PC-9 (cell line): ENCODE measurements at regions not wholly inside any gene's neighbourhood (a gene's known extent, or its start where the extent isn't known, plus 50 kb on each side); places are given as distances from the start of the nearest gene placed in this dataset.

Experiments used
- BruUV-seq: library from RNA; stranded (reverse); fragments of 400-500 nt; replicated peaks from 2 replicates; lab custom pipeline; 2021; lab: Mats Ljungman, UMichigan
- CTCF ChIA-PET: fragments of 300-600 bp; sonication (Branson Sonifier 250); formaldehyde crosslinking; loops from one replicate; lab custom pipeline; 2022; ENCODE audit warnings: antibody characterized with exemption; lab: Charles Lee
- POLR2A ChIA-PET: fragments of 300-600 bp; sonication (Branson Sonifier 250); formaldehyde crosslinking; loops from one replicate; lab custom pipeline; 2022; ENCODE audit warnings: antibody characterized with exemption; ENCODE audit not compliant: unreplicated experiment; lab: Charles Lee
- DNase-seq, 2 experiments: peaks; one replicate each; pipeline versions ENCODE4 v3.0.0 to v3.0.0-alpha.2; 2015 to 2022; ENCODE audit warnings: mixed read lengths in 1 of 2
- H2AFZ ChIP-seq: fragments of 200-600 bp; sonication (generic); 2 replicates; pipeline ENCODE4 v1.8.1; 2017; ENCODE audit warnings: antibody characterized with exemption
- H3F3A ChIP-seq: fragments of 200-600 bp; sonication (generic); 2 replicates; pipeline ENCODE4 v1.8.1; 2017; ENCODE audit warnings: antibody characterized with exemption, mild to moderate bottlenecking, low read depth; ENCODE audit not compliant: insufficient read depth
- H3K27ac ChIP-seq: fragments of 200-600 bp; sonication (generic); 2 replicates; pipeline ENCODE4 v1.6.1; 2016; ENCODE audit warnings: mixed run types
- H3K27me3 ChIP-seq: fragments of 200-600 bp; sonication (generic); 2 replicates; pipeline ENCODE4 v1.6.1; 2016; ENCODE audit warnings: low read depth, mixed run types; ENCODE audit not compliant: insufficient read depth
- H3K36me3 ChIP-seq: fragments of 200-600 bp; sonication (generic); 2 replicates; pipeline ENCODE4 v1.6.1; 2016; ENCODE audit warnings: low read depth, mixed run types
- H3K4me1 ChIP-seq: fragments of 200-600 bp; sonication (generic); replicated peaks from 2 replicates; pipeline ENCODE4 v1.6.1; 2016; ENCODE audit warnings: mixed run types; ENCODE audit not compliant: insufficient read depth
- H3K4me2 ChIP-seq: fragments of 200-600 bp; sonication (generic); 2 replicates; pipeline ENCODE4 v1.6.1; 2017; ENCODE audit warnings: mixed run types
- H3K4me3 ChIP-seq: fragments of 200-600 bp; sonication (generic); 2 replicates; pipeline ENCODE4 v1.6.1; 2016; ENCODE audit warnings: mixed run types
- H3K79me2 ChIP-seq: fragments of 200-600 bp; sonication (generic); 2 replicates; pipeline ENCODE4 v1.6.1; 2017; ENCODE audit warnings: low read depth, mixed run types
- H3K9me2 ChIP-seq: fragments of 200-600 bp; sonication (generic); 2 replicates; pipeline ENCODE4 v1.8.1; 2017; ENCODE audit warnings: mild to moderate bottlenecking; ENCODE audit not compliant: insufficient read depth
- H3K9me3 ChIP-seq: fragments of 200-600 bp; sonication (generic); 2 replicates; pipeline ENCODE4 v1.8.1; 2016; ENCODE audit warnings: low read depth; ENCODE audit not compliant: insufficient read depth
- H4K20me1 ChIP-seq: fragments of 200-600 bp; sonication (generic); 2 replicates; pipeline ENCODE4 v1.8.1; 2017; ENCODE audit not compliant: insufficient read depth
- EZH2 ChIP-seq: fragments of 200-600 bp; sonication (generic); IDR thresholded peaks from 2 replicates; pipeline ENCODE4 v1.8.0; 2017; ENCODE audit warnings: antibody characterized with exemption, low read depth
- intact Hi-C: fragments of 100-400 bp; cut with micrococcal nuclease; formaldehyde crosslinking; loops from one replicate; pipeline ENCODE4 v1.10.0; 2022; ENCODE audit not compliant: unreplicated experiment
- TF ChIP-seq, protein P1 (sequence below): fragments of 200-600 bp; sonication (generic); conservative IDR thresholded peaks from 2 replicates; pipeline ENCODE4 v1.6.1; 2017; ENCODE audit warnings: mixed run types, antibody characterized with exemption, mild to moderate bottlenecking, moderate library complexity

DNA sequence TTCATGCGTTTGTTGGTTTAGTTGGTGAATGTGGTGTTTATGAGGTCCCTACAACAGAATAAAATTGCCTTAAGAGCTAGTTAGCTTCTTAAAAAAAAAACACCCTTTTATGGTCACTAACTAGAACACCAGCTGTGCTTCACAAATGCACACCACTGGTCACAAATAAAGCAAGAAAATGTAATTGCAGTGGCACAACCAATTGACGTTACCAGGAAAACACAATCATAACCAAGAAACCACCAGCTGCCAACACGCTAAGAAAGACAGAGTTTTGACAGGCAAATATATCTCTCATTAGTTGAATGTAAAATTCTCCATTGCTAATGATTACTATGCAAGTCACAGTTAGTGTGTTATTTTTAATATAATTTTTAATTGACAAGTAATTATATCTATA, 389.9 kb downstream of the ADAMTS20 start:
- CTCF ChIA-PET = no interaction called here

DNA sequence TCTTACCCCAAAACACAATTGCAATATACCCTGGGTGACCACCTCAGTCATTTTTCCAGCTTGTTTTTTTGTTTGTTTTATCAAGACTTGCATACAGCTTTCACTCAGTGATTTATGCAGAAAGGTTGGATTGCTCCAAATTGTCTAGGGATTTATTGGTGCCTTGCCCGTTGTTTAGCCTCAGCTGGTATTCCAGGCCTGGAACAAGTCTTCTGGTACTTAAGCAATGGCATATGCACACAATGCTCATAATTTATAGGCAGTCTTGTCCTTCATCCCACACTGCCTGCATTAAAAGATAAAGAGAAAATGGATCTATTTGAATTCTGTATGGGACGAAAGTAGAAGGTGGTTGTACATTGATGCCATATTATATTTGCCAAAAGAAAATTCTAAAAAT, 392.5 kb downstream of the ADAMTS20 start:
- Histone ChIP-seq H3F3A (no peaks in the 10 kb centered on the region), H3K9me3 (no peaks in the 10 kb centered on the region), H3K36me3 (no peaks in the 10 kb centered on the region), H3K4me3 (no peak overlapping the region), H3K27ac (no peak overlapping the region), H4K20me1 (no peaks in the 10 kb centered on the region), H3K27me3 (no peaks in the 10 kb centered on the region), H3K4me2 (no peak overlapping the region), H3K4me1 (no peaks in the 10 kb centered on the region), H2AFZ (no peak overlapping the region), H3K79me2 (no peaks in the 10 kb centered on the region), H3K9me2 (no peaks in the 10 kb centered on the region; the same call in 1 of the 2 replicates)
- POLR2A ChIA-PET = no interaction called here
- intact Hi-C loops = no loop called here
- CTCF ChIA-PET = no interaction called here
- DNase-seq = no peak
- BruUV-seq = no TSS peak
- no peak for TF ChIP-seq EZH2
- TF ChIP-seq, protein P1, sequence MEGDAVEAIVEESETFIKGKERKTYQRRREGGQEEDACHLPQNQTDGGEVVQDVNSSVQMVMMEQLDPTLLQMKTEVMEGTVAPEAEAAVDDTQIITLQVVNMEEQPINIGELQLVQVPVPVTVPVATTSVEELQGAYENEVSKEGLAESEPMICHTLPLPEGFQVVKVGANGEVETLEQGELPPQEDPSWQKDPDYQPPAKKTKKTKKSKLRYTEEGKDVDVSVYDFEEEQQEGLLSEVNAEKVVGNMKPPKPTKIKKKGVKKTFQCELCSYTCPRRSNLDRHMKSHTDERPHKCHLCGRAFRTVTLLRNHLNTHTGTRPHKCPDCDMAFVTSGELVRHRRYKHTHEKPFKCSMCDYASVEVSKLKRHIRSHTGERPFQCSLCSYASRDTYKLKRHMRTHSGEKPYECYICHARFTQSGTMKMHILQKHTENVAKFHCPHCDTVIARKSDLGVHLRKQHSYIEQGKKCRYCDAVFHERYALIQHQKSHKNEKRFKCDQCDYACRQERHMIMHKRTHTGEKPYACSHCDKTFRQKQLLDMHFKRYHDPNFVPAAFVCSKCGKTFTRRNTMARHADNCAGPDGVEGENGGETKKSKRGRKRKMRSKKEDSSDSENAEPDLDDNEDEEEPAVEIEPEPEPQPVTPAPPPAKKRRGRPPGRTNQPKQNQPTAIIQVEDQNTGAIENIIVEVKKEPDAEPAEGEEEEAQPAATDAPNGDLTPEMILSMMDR = no peak

More for the DNA sequence above, 389.9 kb downstream of the ADAMTS20 start:
- Histone ChIP-seq H3F3A (no peaks in the 10 kb centered on the region), H3K36me3 (no peaks in the 10 kb centered on the region), H3K27ac (no peak overlapping the region), H4K20me1 (no peaks in the 10 kb centered on the region), H3K9me2 (no peaks in the 10 kb centered on the region; the same call in 1 of the 2 replicates), H3K27me3 (no peaks in the 10 kb centered on the region), H3K79me2 (no peaks in the 10 kb centered on the region), H3K4me2 (no peak overlapping the region), H3K9me3 (no peaks in the 10 kb centered on the region), H3K4me3 (no peak overlapping the region), H2AFZ (peak overlapping the region; percentile 39; the same call in 1 of the 2 replicates), H3K4me1 (no peaks in the 10 kb centered on the region)
- BruUV-seq = no TSS peak
- POLR2A ChIA-PET = no interaction called here
- intact Hi-C loops = no loop called here
- TF ChIP-seq, protein P1 = no peak
- TF ChIP-seq EZH2 = no peak
- DNase-seq = no peak

DNA sequence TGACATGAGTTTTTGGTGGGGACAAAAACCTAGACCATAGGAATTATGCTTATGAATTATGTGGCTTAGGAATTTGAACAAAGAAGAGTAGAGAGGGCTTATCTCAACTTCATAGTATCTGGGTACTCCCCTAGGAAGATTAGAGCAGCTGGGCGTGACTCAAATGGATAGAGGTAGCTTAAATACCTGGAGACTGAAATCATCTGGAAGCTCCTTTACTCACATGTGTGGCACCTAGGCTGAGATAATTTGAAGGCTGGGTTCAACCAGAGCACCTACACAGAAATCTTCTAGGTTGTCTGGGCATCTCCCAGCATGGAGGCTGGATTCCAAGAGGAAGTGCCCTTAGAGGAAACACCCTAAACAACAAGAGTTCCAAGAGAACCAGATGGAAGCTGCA, 393.9 kb downstream of the ADAMTS20 start:
- no peaks in the 10 kb centered on the region for H3K36me3 ChIP-seq
- H3K27ac ChIP-seq = no peak overlapping the region
- no peaks in the 10 kb centered on the region for H3K79me2 ChIP-seq
- no peak overlapping the region for H3K4me3 ChIP-seq
- no peak for DNase-seq
- TF ChIP-seq, protein P1 = no peak
- TF ChIP-seq EZH2 = no peak
- POLR2A ChIA-PET = no interaction called here
- no peaks in the 10 kb centered on the region for H3F3A ChIP-seq
- H3K9me3 ChIP-seq = no peaks in the 10 kb centered on the region
- H3K4me2 ChIP-seq = no peak overlapping the region
- no peak overlapping the region for H2AFZ ChIP-seq
- H4K20me1 ChIP-seq = no peaks in the 10 kb centered on the region
- no TSS peak for BruUV-seq
- no peaks in the 10 kb centered on the region for H3K27me3 ChIP-seq
- intact Hi-C loops = no loop called here
- no peaks in the 10 kb centered on the region for H3K4me1 ChIP-seq
- no peaks in the 10 kb centered on the region; the same call in 1 of the 2 replicates for H3K9me2 ChIP-seq
- CTCF ChIA-PET = no interaction called here
